ENCODE measurements at regions not wholly inside any gene's neighbourhood (a gene's known extent, or its start where the extent isn't known, plus 50 kb on each side); places are given as distances from the start of the nearest gene placed in this dataset.

DNA sequence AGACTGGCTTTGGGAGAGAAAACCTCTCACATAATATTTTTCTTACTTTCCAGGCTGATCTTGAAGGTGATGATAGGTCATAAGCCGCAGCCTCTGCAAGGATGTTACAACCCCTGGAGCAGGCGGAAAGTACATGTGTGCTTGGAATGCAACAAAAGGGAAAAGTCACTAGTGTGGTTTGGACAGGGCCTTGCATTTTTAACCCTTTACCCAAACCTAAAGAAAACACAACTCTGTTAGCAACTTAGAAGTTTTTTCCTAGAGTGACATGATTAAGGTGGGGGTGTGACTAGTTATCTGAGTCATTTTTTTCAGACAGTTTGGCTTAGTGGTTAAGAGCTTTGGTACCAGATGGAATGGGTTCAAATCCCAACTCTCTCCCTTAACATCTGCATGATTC lies 97.0 kb downstream of the TMEM30B start:
- H3K9me3 ChIP-seq, result no peaks in the 10 kb centered on the region
- H3K27ac ChIP-seq (ENCODE audit: low read length), result no peak overlapping the region
- H3K27me3 ChIP-seq (replicated peaks in 1 of 2; ENCODE audit: control insufficient read depth in 2 of 2, extremely low read depth in 1 of 2, insufficient read depth in 2 of 2, low read length in 1 of 2), result peaks cover 12 to 21% of the 10 kb centered on the region in 2 experiments
- ChIA-PET POLR2A (interaction anchor here in 1 of 2 donors (0.5 to 0.7 kb wide), 2 partner anchors 78 to 234 kb away, joined by 3 to 5 read pairs; no protein-coding TSS in a partner anchor), CTCF (no interaction called here)
- H3K27ac Mint-ChIP-seq, result no peak overlapping the region
- H3K27me3 Mint-ChIP-seq, result peaks cover 19 to 29% of the 10 kb centered on the region in 2 donors
- H3K36me3 ChIP-seq (ENCODE audit: control insufficient read depth in 2 of 2, extremely low read depth in 1 of 2, insufficient read depth in 1 of 2, low read length in 1 of 2), result no peaks in the 10 kb centered on the region
- WGBS (ENCODE audit: insufficient coverage), result no CpG with 5 or more reads among the region's 2 CpGs
- H3K4me3 ChIP-seq (ENCODE audit: control insufficient read depth in 1 of 2, extremely low read depth in 1 of 2, low read length in 1 of 2), result no peak overlapping the region
- peaks cover 7 to 9% (median 8%) of the 10 kb centered on the region in 3 donors for H3K4me1 Mint-ChIP-seq
- DNase-seq (no peak), ATAC-seq (replicated peaks in 1 of 4) (no peak)
- H3K9me3 Mint-ChIP-seq, result no peaks in the 10 kb centered on the region
- H3K4me1 ChIP-seq (ENCODE audit: control insufficient read depth in 1 of 2, extremely low read depth in 1 of 2, insufficient read depth in 2 of 2, low read length in 2 of 2), result peaks cover 0 to 5% of the 10 kb centered on the region in 2 experiments
- H3K4me3 Mint-ChIP-seq, result no peak overlapping the region
- no peaks in the 10 kb centered on the region for H3K36me3 Mint-ChIP-seq

- Histone ChIP-seq H3K4me1 (ENCODE audit: control insufficient read depth in 1 of 2, extremely low read depth in 1 of 2, insufficient read depth in 2 of 2, low read length in 2 of 2) (peaks cover 0 to 2% of the 10 kb centered on the region in 2 experiments), H3K27ac (ENCODE audit: low read length) (no peak overlapping the region), H3K27me3 (replicated peaks in 1 of 2; ENCODE audit: control insufficient read depth in 2 of 2, extremely low read depth in 1 of 2, insufficient read depth in 2 of 2, low read length in 1 of 2) (peaks cover 11 to 16% of the 10 kb centered on the region in 2 experiments), H3K36me3 (ENCODE audit: control insufficient read depth in 2 of 2, extremely low read depth in 1 of 2, insufficient read depth in 1 of 2, low read length in 1 of 2) (no peaks in the 10 kb centered on the region), H3K4me3 (ENCODE audit: control insufficient read depth in 1 of 2, extremely low read depth in 1 of 2, low read length in 1 of 2) (no peak overlapping the region), H3K9me3 (no peaks in the 10 kb centered on the region)
- no peaks in the 10 kb centered on the region for H3K36me3 Mint-ChIP-seq
- no CpG with 5 or more reads among the region's 6 CpGs for WGBS (ENCODE audit: insufficient coverage)
- no peak overlapping the region for H3K4me3 Mint-ChIP-seq
- H3K4me1 Mint-ChIP-seq, result peaks cover 6 to 10% (median 9%) of the 10 kb centered on the region in 3 donors
- no peak for DNase-seq
- peaks cover 19 to 28% of the 10 kb centered on the region in 2 donors for H3K27me3 Mint-ChIP-seq
- ATAC-seq (replicated peaks in 1 of 4), result peak in 1 of 4 experiments; percentile 20
- ChIA-PET CTCF (no interaction called here), POLR2A (interaction anchor here in 1 of 2 donors (0.5 kb wide), 1 partner anchor 234 kb away, joined by 5 read pairs; no protein-coding TSS in a partner anchor)
- peak overlapping the region in 1 of 2 donors; percentile 38 for H3K27ac Mint-ChIP-seq
- H3K9me3 Mint-ChIP-seq, result no peaks in the 10 kb centered on the region
Measured at GRCh38 chr14:61183196-61183885, 97.8 kb downstream of the TMEM30B start.

- H3K27me3 Mint-ChIP-seq, result peaks cover 8 to 15% of the 10 kb centered on the region in 2 donors
- no peak for ATAC-seq (replicated peaks in 1 of 4)
- H3K36me3 ChIP-seq (ENCODE audit: control insufficient read depth in 2 of 2, extremely low read depth in 1 of 2, insufficient read depth in 1 of 2, low read length in 1 of 2), result no peaks in the 10 kb centered on the region
- no peak overlapping the region for H3K4me3 Mint-ChIP-seq
- H3K9me3 ChIP-seq, result no peaks in the 10 kb centered on the region
- no peak overlapping the region for H3K4me3 ChIP-seq (ENCODE audit: control insufficient read depth in 1 of 2, extremely low read depth in 1 of 2, low read length in 1 of 2)
- H3K4me1 Mint-ChIP-seq, result peaks cover 16 to 22% (median 18%) of the 10 kb centered on the region in 3 donors
- no peaks in the 10 kb centered on the region for H3K9me3 Mint-ChIP-seq
- 76% methylated on average over 2 of the region's 7 CpGs for WGBS (ENCODE audit: insufficient coverage)
- peaks cover 0 to 13% of the 10 kb centered on the region in 2 experiments for H3K4me1 ChIP-seq (ENCODE audit: control insufficient read depth in 1 of 2, extremely low read depth in 1 of 2, insufficient read depth in 2 of 2, low read length in 2 of 2)
- ChIA-PET POLR2A (no interaction called here), CTCF (no interaction called here)
- H3K36me3 Mint-ChIP-seq, result no peaks in the 10 kb centered on the region
- no peak overlapping the region for H3K27ac Mint-ChIP-seq
- H3K27ac ChIP-seq (ENCODE audit: low read length), result no peak overlapping the region
- H3K27me3 ChIP-seq (replicated peaks in 1 of 2; ENCODE audit: control insufficient read depth in 2 of 2, extremely low read depth in 1 of 2, insufficient read depth in 2 of 2, low read length in 1 of 2), result peaks cover 0 to 10% of the 10 kb centered on the region in 2 experiments
- no peak for DNase-seq
Measured at GRCh38 chr14:61179796-61180398, 101.2 kb downstream of the TMEM30B start.

DNA sequence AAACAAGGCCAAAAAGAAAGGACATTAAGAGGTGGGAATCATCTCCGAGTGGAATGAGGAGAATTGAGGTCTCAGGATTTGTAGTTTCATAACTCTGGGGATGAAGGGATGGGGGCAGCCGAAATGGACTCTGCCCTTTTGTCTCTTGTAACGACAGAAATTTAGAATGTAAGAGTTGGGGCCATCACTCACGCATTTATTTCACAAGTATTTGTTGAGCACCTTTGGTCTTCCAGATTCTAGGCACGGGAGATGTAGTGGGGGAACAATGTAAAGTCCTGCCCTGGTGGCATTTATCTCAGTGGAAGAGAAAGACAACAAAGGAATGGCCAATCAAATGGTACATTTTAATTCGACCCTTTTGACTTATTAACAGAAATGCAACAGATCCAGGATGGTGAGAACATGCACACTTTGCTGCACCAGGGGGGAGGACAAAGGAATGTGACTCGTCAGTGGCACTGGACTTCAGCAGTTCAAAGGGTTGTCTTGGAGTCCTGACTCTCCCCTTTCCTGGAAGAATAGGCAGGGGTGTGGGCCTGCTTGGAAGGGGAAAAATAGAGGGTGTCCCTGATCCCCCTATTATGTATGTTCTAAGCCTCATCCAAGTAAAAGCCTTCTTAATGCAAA lies 102.0 kb downstream of the TMEM30B start:
- Histone ChIP-seq H3K27ac (ENCODE audit: low read length) (no peak overlapping the region), H3K27me3 (replicated peaks in 1 of 2; ENCODE audit: control insufficient read depth in 2 of 2, extremely low read depth in 1 of 2, insufficient read depth in 2 of 2, low read length in 1 of 2) (peaks cover 0 to 10% of the 10 kb centered on the region in 2 experiments), H3K4me1 (ENCODE audit: control insufficient read depth in 1 of 2, extremely low read depth in 1 of 2, insufficient read depth in 2 of 2, low read length in 2 of 2) (peaks cover 0 to 13% of the 10 kb centered on the region in 2 experiments), H3K4me3 (ENCODE audit: control insufficient read depth in 1 of 2, extremely low read depth in 1 of 2, low read length in 1 of 2) (no peak overlapping the region), H3K36me3 (ENCODE audit: control insufficient read depth in 2 of 2, extremely low read depth in 1 of 2, insufficient read depth in 1 of 2, low read length in 1 of 2) (no peaks in the 10 kb centered on the region), H3K9me3 (no peaks in the 10 kb centered on the region)
- Mint-ChIP-seq H3K27ac (no peak overlapping the region), H3K9me3 (no peaks in the 10 kb centered on the region), H3K4me1 (peaks cover 16 to 25% (median 20%) of the 10 kb centered on the region in 3 donors), H3K36me3 (no peaks in the 10 kb centered on the region), H3K4me3 (no peak overlapping the region), H3K27me3 (peaks cover 8 to 10% of the 10 kb centered on the region in 2 donors)
- POLR2A ChIA-PET, result no interaction called here
- no peak for ATAC-seq (replicated peaks in 1 of 4)
- CTCF ChIA-PET, result no interaction called here
- WGBS (ENCODE audit: insufficient coverage), result 77% methylated on average over 3 of the region's 7 CpGs
- no peak for DNase-seq

DNA sequence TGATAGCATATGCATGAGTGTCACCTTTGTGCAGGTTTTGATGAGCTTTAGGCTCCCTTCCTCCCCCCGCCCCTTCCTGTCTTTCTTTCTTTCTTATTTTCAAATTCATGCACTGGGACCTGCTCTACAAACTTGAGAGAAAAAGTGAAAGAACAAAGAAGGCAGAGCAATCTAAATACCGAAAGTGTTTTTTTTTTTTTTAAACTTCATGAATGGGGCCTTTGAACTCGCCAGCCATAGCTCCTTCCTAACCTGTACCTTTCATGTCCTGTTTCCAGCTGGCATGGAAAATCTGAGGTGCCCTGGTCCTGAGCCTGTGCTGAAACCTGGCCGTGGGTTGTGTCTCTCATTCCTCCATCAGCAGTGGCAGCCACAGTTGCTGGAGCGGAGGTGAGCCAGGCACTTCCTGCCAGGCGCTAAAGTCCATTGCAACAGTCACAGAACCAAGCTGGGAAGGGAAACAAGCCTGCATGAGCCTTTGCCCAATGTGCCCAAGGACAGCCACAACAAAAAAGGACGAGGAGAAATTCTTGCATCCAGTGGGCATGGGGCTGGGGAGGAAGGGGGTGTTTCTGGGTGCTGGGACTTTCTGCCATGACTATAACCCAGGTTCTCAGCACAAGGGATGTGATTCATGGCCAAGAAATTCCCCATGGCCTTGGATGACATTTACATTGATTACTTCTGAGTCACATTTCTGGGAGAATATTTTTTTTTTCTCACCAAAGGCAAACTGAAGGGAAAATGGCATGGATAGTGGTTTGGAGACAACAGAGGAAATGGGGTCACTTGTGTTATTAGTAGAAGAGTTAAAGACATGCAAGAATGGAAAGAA lies 102.7 kb downstream of the TMEM30B start:
- no peak for DNase-seq

More for the DNA sequence above, 102.7 kb downstream of the TMEM30B start:
- H3K4me1 ChIP-seq (ENCODE audit: control insufficient read depth in 1 of 2, extremely low read depth in 1 of 2, insufficient read depth in 2 of 2, low read length in 2 of 2), result peaks cover 0 to 13% of the 10 kb centered on the region in 2 experiments
- CTCF ChIA-PET, result interaction anchor here in 1 of 2 donors (0.6 kb wide), 1 partner anchor 76 kb away, joined by 3 read pairs; no protein-coding TSS in a partner anchor
- peak overlapping the region; percentile 1 for H3K27ac ChIP-seq (ENCODE audit: low read length)
- Mint-ChIP-seq H3K27ac (no peak overlapping the region), H3K36me3 (no peaks in the 10 kb centered on the region), H3K9me3 (no peaks in the 10 kb centered on the region), H3K27me3 (peaks cover 8 to 10% of the 10 kb centered on the region in 2 donors), H3K4me3 (peak overlapping the region; percentile 56 to 68 (median 66)), H3K4me1 (peaks cover 11 to 23% (median 18%) of the 10 kb centered on the region in 3 donors)
- no peaks in the 10 kb centered on the region for H3K36me3 ChIP-seq (ENCODE audit: control insufficient read depth in 2 of 2, extremely low read depth in 1 of 2, insufficient read depth in 1 of 2, low read length in 1 of 2)
- H3K27me3 ChIP-seq (replicated peaks in 1 of 2; ENCODE audit: control insufficient read depth in 2 of 2, extremely low read depth in 1 of 2, insufficient read depth in 2 of 2, low read length in 1 of 2), result peaks cover 0 to 10% of the 10 kb centered on the region in 2 experiments
- POLR2A ChIA-PET, result no interaction called here
- peak in 3 of 4 experiments; percentile 19 to 62 (median 59) for ATAC-seq (replicated peaks in 1 of 4)
- peak overlapping the region in 1 of 2 donors; percentile 30 for H3K4me3 ChIP-seq (ENCODE audit: control insufficient read depth in 1 of 2, extremely low read depth in 1 of 2, low read length in 1 of 2)
- WGBS (ENCODE audit: insufficient coverage), result 28% methylated on average over 6 of the region's 7 CpGs
- H3K9me3 ChIP-seq, result no peaks in the 10 kb centered on the region

All from T-cell (primary cell).